Skeletal muscle tissue (tissue), 3 donors: ENCODE measurements at regions not wholly inside any gene's neighbourhood (a gene's known extent, or its start where the extent isn't known, plus 50 kb on each side); places are given as distances from the start of the nearest gene placed in this dataset.

Experiments used
- H3K27ac ChIP-seq: one replicate; pipeline ENCODE4 v1.7.0; 2013; ENCODE audit warnings: mild to moderate bottlenecking, low read depth, low read length, inconsistent platforms
- H3K27me3 ChIP-seq, 3 donors: one replicate each; pipeline ENCODE4 v1.7.0; 2013; ENCODE audit warnings: low read length in 3 of 3; ENCODE audit not compliant: control insufficient read depth in 3 of 3, insufficient read depth in 3 of 3
- H3K36me3 ChIP-seq, 3 donors: one replicate each; pipeline ENCODE4 v1.7.0; 2013; ENCODE audit warnings: low read length in 3 of 3; ENCODE audit not compliant: control insufficient read depth in 3 of 3, insufficient read depth in 3 of 3
- H3K4me1 ChIP-seq, 3 donors: one replicate each; pipeline ENCODE4 v1.7.0; 2013; ENCODE audit warnings: low read length in 3 of 3, mild to moderate bottlenecking in 3 of 3; ENCODE audit not compliant: control insufficient read depth in 3 of 3, insufficient read depth in 3 of 3
- H3K4me3 ChIP-seq, 3 donors: one replicate each; pipeline ENCODE4 v1.7.0; 2013; ENCODE audit warnings: low read length in 3 of 3
- H3K9ac ChIP-seq, 3 donors: one replicate each; pipeline ENCODE4 v1.7.0; 2013; ENCODE audit warnings: low read length in 3 of 3, mild to moderate bottlenecking in 3 of 3, moderate library complexity in 2 of 3, low read depth in 1 of 3
- H3K9me3 ChIP-seq, 3 donors: one replicate each; pipeline ENCODE4 v1.7.0; 2013; ENCODE audit warnings: low read length in 3 of 3; ENCODE audit not compliant: control insufficient read depth in 3 of 3
- donor health status: Osteomylitis.

DNA sequence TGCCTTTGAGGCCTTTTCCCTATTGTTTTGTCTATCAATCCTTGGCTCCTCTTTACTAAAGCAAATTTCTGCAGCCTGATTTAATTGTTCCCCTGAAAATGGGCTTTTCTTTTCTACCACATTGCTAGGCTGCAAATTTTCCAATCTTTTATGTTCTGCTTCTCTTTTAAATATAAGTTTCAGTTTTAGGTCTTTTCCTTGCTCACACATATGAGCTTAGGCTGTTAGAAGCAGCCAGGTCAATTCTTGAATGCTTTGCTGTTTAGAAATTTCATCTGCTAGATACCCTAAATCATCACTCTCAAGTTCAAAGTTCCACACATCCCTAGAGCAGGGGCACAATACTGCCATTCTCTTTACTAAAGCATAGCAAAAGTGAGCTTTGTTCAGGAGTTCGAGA, 159.6 kb downstream of the ARL4A start:
- H3K27ac ChIP-seq, result no peak overlapping the region
- no peak overlapping the region for H3K9ac ChIP-seq
- no peak overlapping the region for H3K4me3 ChIP-seq
- no peaks in the 10 kb centered on the region for H3K27me3 ChIP-seq
- H3K4me1 ChIP-seq, result no peaks in the 10 kb centered on the region
- H3K9me3 ChIP-seq, result peaks cover 0 to 4% (median 0%) of the 10 kb centered on the region in 3 donors
- H3K36me3 ChIP-seq, result no peaks in the 10 kb centered on the region

DNA sequence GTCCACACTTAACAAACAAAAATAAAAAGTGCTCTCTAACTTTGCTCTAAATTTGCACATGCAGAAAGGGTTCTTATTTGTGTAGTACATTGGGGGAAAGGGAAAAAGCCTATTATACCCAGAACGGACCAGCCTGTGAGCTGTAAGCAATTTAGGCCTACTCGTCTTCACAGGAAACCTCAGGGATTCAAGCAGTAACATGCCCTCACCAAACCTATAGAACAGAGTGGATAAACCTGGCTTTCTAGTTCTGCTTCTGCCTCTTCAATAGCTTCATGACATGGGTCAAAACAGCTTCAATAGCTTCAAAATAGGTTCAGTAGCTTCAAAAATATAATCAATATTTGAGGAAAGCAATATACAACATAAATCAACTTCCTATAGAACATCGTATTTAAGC, 163.7 kb downstream of the ARL4A start:
- H3K9ac ChIP-seq, result no peak overlapping the region
- H3K27me3 ChIP-seq, result no peaks in the 10 kb centered on the region
- H3K36me3 ChIP-seq, result no peaks in the 10 kb centered on the region
- no peaks in the 10 kb centered on the region for H3K4me1 ChIP-seq
- H3K9me3 ChIP-seq, result peaks cover 0 to 4% (median 0%) of the 10 kb centered on the region in 3 donors
- H3K27ac ChIP-seq, result no peak overlapping the region
- no peak overlapping the region for H3K4me3 ChIP-seq

DNA sequence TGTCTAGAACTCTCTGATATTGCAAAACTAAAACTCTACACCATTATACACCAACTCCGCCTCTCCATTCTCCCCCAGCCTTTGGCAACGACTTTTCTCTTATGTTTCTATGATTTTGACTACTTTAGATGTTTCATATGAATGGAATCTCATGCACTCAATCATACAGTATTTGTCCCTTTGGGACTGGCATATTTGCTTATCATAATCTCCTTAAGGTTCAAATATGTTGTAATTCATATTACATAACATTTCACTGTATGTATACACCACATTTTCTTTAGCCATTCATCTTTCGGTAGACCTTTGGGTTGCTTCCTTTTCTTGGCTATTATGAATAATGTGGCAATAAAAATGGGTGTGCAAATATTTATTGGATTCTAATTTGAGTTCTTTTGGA, 164.4 kb downstream of the ARL4A start:
- Histone ChIP-seq H3K27ac (no peak overlapping the region), H3K4me3 (no peak overlapping the region), H3K4me1 (no peaks in the 10 kb centered on the region), H3K9ac (no peak overlapping the region), H3K9me3 (no peaks in the 10 kb centered on the region), H3K36me3 (no peaks in the 10 kb centered on the region), H3K27me3 (no peaks in the 10 kb centered on the region)

DNA sequence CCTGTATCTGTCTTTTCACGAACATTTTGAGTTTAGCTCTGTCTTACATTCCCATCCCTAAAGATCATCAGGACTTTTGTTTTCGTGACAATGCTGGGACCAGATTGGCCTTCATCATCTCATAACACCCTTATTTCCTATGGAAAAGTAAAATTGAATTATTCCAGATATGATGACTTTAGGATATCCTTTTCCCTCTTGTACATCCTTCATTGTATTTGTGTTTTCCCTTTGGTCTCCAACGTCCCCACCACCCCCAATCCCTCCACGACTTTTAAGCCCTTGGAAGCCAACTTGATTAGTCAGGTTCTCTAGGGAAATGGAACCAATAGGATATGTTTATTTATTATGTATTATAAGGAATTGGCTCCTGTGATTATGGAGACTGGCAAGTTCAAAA, 167.6 kb downstream of the ARL4A start:
- H3K27me3 ChIP-seq, result no peaks in the 10 kb centered on the region
- no peak overlapping the region for H3K9ac ChIP-seq
- no peak overlapping the region for H3K4me3 ChIP-seq
- no peaks in the 10 kb centered on the region for H3K4me1 ChIP-seq
- H3K27ac ChIP-seq, result no peak overlapping the region
- H3K9me3 ChIP-seq, result no peaks in the 10 kb centered on the region
- no peaks in the 10 kb centered on the region for H3K36me3 ChIP-seq

DNA sequence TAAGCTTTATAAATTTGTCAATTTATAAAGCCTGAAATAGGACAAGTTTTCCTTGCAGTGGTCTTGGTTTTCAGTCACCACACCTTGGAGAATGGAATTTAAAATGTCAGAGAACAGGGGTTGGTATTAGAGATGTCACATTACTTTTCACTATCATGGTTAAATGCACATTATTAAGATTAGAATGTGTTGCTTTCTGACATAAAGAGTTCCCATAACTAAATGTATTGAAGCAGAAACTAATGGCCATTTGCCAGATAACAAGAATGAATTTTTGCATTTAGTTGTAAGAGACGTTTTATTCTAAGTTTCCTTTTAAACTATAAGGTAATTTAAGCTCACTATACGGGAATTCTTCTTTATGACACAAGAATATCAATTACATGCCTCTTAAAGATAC, 172.3 kb downstream of the ARL4A start:
- Histone ChIP-seq H3K27me3 (no peaks in the 10 kb centered on the region), H3K4me1 (no peaks in the 10 kb centered on the region), H3K9me3 (no peaks in the 10 kb centered on the region), H3K4me3 (no peak overlapping the region), H3K36me3 (no peaks in the 10 kb centered on the region), H3K27ac (no peak overlapping the region), H3K9ac (no peak overlapping the region)

DNA sequence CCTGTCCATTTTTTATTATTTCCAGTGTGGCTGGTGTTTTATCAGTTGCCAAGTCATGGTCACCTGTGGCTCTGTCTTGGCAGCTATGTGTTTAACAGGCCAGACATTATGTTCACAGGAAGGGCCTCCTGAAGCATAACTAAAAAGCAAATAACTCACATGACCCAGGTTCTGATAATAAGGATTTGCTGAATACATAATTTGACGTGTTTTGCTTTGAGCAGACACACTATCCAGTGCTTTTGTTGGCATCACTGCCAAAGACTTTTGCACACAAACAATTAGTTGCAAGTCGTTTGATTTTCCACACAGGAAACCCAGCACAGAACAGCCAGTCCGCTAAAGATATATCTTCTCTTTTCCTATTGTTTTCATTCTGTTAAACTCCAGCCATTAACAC, 173.6 kb downstream of the ARL4A start:
- Histone ChIP-seq H3K27me3 (no peaks in the 10 kb centered on the region), H3K9me3 (no peaks in the 10 kb centered on the region), H3K27ac (no peak overlapping the region), H3K4me3 (no peak overlapping the region), H3K36me3 (no peaks in the 10 kb centered on the region), H3K9ac (no peak overlapping the region), H3K4me1 (no peaks in the 10 kb centered on the region)

DNA sequence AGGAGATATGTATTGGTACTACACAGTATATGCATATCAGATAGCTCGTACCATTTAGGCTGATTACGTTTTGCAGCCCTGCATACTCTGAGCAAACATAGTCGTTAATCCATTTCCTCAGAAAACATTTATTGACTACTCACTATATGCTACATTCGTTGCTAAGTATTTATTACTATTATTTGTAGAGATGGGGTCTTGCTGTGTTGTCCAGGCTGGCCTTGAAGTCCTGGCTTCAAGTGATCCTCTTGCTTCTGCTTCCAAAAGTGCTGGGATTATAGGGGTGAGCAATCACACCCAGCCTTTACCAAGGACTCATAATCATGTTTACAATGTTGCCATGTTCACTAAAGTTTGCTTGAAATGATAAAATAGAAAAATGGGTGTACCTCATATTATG, 174.7 kb downstream of the ARL4A start:
- no peaks in the 10 kb centered on the region for H3K9me3 ChIP-seq
- H3K9ac ChIP-seq, result no peak overlapping the region
- H3K27me3 ChIP-seq, result no peaks in the 10 kb centered on the region
- H3K4me3 ChIP-seq, result no peak overlapping the region
- no peaks in the 10 kb centered on the region for H3K36me3 ChIP-seq
- H3K4me1 ChIP-seq, result no peaks in the 10 kb centered on the region
- no peak overlapping the region for H3K27ac ChIP-seq

DNA sequence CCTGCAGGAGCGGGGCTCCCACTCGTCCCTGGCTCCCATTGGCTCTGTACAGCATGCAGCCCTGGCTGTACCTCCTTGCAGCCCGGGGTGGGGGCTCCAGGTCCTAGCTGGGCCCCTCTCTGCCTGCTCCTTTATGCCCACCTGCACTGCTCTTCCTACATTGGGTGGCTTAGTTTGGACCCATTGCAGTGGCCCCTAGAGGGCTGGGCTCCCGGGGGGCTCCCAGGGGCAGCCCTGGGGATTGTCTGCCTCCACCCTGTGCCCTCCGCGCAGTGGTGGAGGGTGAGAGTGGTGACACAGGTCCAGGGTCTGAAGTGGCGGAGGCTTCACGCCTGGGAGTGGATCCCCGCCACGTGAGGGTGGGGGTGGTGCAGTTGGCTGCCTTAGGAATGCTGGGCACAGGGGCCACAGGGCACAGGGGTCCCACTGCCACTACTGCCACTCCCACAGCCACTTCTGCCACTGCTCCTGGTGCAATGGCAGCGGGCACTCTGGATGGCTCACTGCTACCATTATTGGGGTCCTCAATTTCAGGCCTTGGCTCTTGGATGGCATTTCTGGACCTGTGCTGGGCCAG, 177.1 kb downstream of the ARL4A start:
- no peak overlapping the region for H3K27ac ChIP-seq
- H3K9ac ChIP-seq, result no peak overlapping the region
- no peaks in the 10 kb centered on the region for H3K36me3 ChIP-seq
- H3K27me3 ChIP-seq, result no peaks in the 10 kb centered on the region
- no peak overlapping the region for H3K4me3 ChIP-seq
- no peaks in the 10 kb centered on the region for H3K9me3 ChIP-seq
- H3K4me1 ChIP-seq, result no peaks in the 10 kb centered on the region

DNA sequence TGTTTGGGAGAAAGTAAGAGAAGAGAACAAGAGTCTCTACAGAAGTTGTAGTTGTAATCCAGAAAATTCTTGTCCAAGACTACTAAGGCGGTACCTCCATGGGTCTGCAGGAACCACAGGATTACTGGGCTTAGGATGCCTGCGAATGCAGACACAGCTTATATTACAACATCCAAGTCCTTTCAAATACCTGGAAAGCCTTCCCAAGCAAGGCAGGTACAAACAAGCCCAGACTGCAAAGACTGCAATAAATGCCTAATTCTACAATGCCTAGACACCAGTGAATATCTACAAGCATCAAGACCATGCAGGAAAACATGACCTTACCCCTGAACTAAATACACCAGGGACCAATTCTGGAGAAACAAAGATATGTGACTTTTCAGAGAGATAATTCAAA, 178.2 kb downstream of the ARL4A start:
- H3K9ac ChIP-seq, result no peak overlapping the region
- H3K9me3 ChIP-seq, result no peaks in the 10 kb centered on the region
- H3K36me3 ChIP-seq, result no peaks in the 10 kb centered on the region
- H3K27ac ChIP-seq, result no peak overlapping the region
- H3K4me1 ChIP-seq, result no peaks in the 10 kb centered on the region
- H3K4me3 ChIP-seq, result no peak overlapping the region
- H3K27me3 ChIP-seq, result no peaks in the 10 kb centered on the region

DNA sequence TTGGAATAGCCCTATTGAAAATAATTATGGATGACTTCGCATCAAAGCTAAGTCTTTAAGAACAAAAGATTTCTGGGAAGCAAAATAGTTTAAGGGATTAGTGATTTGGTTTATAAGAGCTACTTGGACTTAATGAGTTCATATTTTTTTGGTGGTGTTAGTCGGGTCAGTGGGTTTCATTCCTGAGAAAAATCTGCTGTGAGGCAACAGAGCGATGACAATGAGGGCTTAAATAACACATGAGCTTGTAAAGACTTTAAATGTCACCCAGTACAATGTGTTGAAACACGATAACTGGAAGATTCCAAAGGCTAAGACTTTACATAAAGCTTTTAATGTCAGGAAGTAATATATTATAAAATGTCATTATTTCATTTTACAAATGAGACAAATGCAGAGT, 178.8 kb downstream of the ARL4A start:
- H3K27ac ChIP-seq, result no peak overlapping the region
- H3K9me3 ChIP-seq, result no peaks in the 10 kb centered on the region
- H3K36me3 ChIP-seq, result no peaks in the 10 kb centered on the region
- no peak overlapping the region for H3K4me3 ChIP-seq
- H3K27me3 ChIP-seq, result no peaks in the 10 kb centered on the region
- H3K9ac ChIP-seq, result no peak overlapping the region
- no peaks in the 10 kb centered on the region for H3K4me1 ChIP-seq

DNA sequence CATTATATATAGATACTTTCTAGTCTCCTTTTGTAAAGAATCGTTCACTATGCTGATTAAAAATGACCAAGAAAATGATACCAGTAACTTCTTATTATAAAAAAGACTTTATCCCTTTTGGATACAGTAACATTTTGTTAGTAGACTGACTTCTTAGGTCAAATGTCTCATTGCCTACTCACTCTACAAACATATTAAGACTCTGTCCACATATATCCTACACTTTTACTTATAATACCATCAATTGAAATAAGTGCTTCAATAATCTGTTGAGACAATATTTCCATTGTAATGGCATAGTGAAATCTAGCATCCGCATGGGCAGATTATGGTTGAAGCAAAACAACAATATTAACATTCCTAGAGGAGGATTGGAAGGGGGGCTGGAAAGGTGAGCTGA, 180.6 kb downstream of the ARL4A start:
- no peaks in the 10 kb centered on the region for H3K27me3 ChIP-seq
- no peaks in the 10 kb centered on the region for H3K4me1 ChIP-seq
- no peak overlapping the region for H3K27ac ChIP-seq
- no peaks in the 10 kb centered on the region for H3K36me3 ChIP-seq
- no peak overlapping the region for H3K4me3 ChIP-seq
- H3K9ac ChIP-seq, result no peak overlapping the region
- H3K9me3 ChIP-seq, result no peaks in the 10 kb centered on the region
